ENCODE measurements at regions not wholly inside any gene's neighbourhood (a gene's known extent, or its start where the extent isn't known, plus 50 kb on each side); places are given as distances from the start of the nearest gene placed in this dataset.

DNA sequence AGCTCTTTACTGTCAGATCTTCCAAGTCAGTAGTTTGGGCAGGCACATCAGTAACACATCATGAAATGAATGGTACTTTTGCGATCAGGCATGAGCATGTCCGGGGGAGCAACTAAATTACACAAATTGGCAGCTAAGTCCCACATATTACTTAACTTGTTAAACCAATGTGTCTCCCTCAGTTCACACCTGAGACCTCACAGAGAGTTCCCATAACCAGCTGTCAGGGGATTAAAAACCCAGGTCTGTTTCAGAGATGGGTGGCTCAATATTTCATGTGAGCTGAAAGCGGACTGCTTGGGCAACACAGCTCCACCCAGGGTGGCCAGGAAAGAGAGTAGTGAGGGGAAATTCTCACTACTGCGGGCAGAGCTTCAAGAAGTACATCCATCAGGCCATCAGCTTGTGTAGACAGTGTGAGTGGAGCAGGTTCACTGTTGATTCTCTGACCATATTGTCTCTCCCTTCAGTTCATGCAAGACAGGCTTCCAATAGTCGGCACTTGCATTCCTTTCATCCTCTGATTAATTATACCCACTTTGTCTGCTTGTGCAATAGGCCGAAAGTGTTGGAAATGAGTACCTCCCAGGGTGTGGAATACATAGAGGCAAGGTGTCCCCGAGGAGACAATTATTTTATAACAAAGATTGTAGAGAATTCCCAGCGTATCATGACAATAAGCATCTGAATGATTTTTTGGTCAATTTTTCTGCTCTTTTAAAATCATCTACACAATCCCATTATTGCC, 139.9 kb downstream of the PTGER3 start:
- H3K9me3 ChIP-seq (ENCODE audit: control insufficient read depth, low read length): no peaks in the 10 kb centered on the region
- no peaks in the 10 kb centered on the region for H3K4me1 ChIP-seq (ENCODE audit: control insufficient read depth, insufficient read depth, low read length)
- no peak overlapping the region for H3K4me3 ChIP-seq (ENCODE audit: insufficient read depth, low read depth, low read length)
- 88 to 91% methylated on average over 8 of the region's 8 CpGs for WGBS, 2 experiments
- no peaks in the 10 kb centered on the region for H3K36me3 ChIP-seq (ENCODE audit: control insufficient read depth, insufficient read depth, low read length)
- H3K27ac ChIP-seq (ENCODE audit: insufficient read depth, low read depth, low read length, poor library complexity, severe bottlenecking): no peak overlapping the region
- H3K27me3 ChIP-seq (ENCODE audit: control insufficient read depth, insufficient read depth, low read length, poor library complexity, severe bottlenecking): no peaks in the 10 kb centered on the region

DNA sequence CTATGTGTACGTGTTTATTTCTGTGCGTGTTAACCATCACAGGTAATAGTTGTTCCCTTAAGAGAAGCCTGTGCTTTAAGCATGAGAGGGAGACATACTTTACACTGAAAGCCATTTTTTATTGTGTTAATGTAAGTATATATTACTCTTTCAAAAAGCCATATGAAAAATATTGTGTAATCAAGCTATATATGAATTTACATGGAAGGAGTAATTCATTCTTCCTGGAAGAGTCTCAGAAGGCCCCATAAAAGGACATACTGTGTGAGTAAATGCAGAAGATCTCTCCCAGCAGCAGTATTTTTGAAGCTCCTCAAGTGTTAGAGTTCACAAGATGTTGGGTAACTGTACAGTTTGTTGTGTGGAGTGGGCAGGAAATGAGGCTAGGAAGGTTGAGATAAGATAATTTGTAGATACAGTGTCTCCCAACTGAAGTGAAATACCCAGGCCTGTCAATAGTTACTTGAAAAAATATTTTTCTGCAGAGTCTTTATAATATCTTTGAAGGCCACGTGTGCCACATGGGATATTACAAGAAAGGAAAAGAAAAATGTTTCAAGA, 138.3 kb downstream of the PTGER3 start:
- WGBS, 2 experiments: 95 to 98% methylated on average over 3 of the region's 3 CpGs
- Histone ChIP-seq H3K36me3 (ENCODE audit: control insufficient read depth, insufficient read depth, low read length) (no peaks in the 10 kb centered on the region), H3K4me1 (ENCODE audit: control insufficient read depth, insufficient read depth, low read length) (no peaks in the 10 kb centered on the region), H3K4me3 (ENCODE audit: insufficient read depth, low read depth, low read length) (no peak overlapping the region), H3K27ac (ENCODE audit: insufficient read depth, low read depth, low read length, poor library complexity, severe bottlenecking) (no peak overlapping the region), H3K27me3 (ENCODE audit: control insufficient read depth, insufficient read depth, low read length, poor library complexity, severe bottlenecking) (no peaks in the 10 kb centered on the region), H3K9me3 (ENCODE audit: control insufficient read depth, low read length) (no peaks in the 10 kb centered on the region)

DNA sequence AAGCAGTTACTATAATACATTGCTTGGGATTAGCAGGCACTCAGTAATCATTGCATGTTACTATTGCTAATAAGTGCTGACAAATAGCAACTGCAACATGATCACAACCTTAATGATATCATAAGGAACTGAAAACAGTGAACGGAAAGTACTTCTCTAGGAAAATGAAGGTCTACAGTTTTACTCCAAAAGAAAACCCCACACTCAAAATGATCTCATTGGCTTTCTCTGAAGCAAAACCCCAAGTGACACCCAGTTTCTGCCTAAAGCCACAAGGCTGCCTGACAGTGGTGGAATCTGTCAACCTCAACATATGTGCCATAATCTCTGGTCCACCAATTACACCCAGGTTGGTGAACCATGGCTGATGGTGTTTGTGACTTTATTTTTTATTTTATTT, 137.6 kb downstream of the PTGER3 start:
- 89 to 100% methylated on average over 1 of the region's 1 CpG for WGBS, 2 experiments
- H3K9me3 ChIP-seq (ENCODE audit: control insufficient read depth, low read length): no peaks in the 10 kb centered on the region

DNA sequence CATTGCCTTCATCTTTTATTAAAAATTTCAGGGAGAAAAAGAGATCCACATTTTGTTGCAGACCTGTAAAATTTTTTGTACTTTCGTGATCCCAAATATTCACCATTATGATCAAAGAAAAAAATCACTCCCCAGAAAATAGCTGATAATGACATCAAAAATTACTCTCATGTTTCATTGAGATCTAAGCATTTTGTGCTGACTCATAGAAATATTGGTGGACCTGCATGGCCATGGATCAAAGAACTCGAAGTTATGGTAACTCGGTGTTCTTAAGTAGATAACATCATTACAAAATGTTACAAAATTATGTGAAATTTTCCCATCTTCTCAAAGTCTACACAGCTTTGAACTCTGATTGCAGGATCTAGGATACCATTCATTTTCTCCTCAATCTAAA, 135.8 kb downstream of the PTGER3 start:
- Histone ChIP-seq H3K27me3 (ENCODE audit: control insufficient read depth, insufficient read depth, low read length, poor library complexity, severe bottlenecking) (no peaks in the 10 kb centered on the region), H3K27ac (ENCODE audit: insufficient read depth, low read depth, low read length, poor library complexity, severe bottlenecking) (no peak overlapping the region), H3K36me3 (ENCODE audit: control insufficient read depth, insufficient read depth, low read length) (no peaks in the 10 kb centered on the region), H3K9me3 (ENCODE audit: control insufficient read depth, low read length) (no peaks in the 10 kb centered on the region), H3K4me1 (ENCODE audit: control insufficient read depth, insufficient read depth, low read length) (no peaks in the 10 kb centered on the region), H3K4me3 (ENCODE audit: insufficient read depth, low read depth, low read length) (no peak overlapping the region)
- 96 to 100% methylated on average over 1 to 3 of the region's 3 CpGs for WGBS, 2 experiments

More for the DNA sequence above, 137.6 kb downstream of the PTGER3 start:
- H3K36me3 ChIP-seq (ENCODE audit: control insufficient read depth, insufficient read depth, low read length): no peaks in the 10 kb centered on the region
- H3K4me3 ChIP-seq (ENCODE audit: insufficient read depth, low read depth, low read length): no peak overlapping the region
- H3K4me1 ChIP-seq (ENCODE audit: control insufficient read depth, insufficient read depth, low read length): no peaks in the 10 kb centered on the region
- H3K27me3 ChIP-seq (ENCODE audit: control insufficient read depth, insufficient read depth, low read length, poor library complexity, severe bottlenecking): no peaks in the 10 kb centered on the region
- H3K27ac ChIP-seq (ENCODE audit: insufficient read depth, low read depth, low read length, poor library complexity, severe bottlenecking): no peak overlapping the region

DNA sequence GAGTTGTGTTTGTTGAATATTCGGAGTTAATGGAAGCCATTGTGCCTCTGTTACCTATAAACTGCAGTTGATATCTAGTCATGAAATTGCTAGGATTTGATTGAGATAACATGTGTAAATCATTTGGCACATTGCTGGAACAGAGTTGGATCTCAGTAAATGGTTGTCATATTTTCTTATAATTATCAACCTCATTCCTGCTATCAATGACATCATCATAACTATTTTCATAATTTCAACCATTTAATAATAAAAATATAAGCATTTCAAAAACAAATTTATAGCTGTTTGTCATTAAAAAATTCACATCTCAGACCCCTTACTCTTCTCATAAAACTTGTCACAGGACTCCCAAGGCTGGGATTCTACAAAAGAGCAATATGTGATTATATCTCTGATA, 133.4 kb downstream of the PTGER3 start:
- Histone ChIP-seq H3K27ac (ENCODE audit: insufficient read depth, low read depth, low read length, poor library complexity, severe bottlenecking) (no peak overlapping the region), H3K36me3 (ENCODE audit: control insufficient read depth, insufficient read depth, low read length) (no peaks in the 10 kb centered on the region), H3K27me3 (ENCODE audit: control insufficient read depth, insufficient read depth, low read length, poor library complexity, severe bottlenecking) (no peaks in the 10 kb centered on the region), H3K4me3 (ENCODE audit: insufficient read depth, low read depth, low read length) (no peak overlapping the region), H3K9me3 (ENCODE audit: control insufficient read depth, low read length) (no peaks in the 10 kb centered on the region), H3K4me1 (ENCODE audit: control insufficient read depth, insufficient read depth, low read length) (no peaks in the 10 kb centered on the region)
- 95 to 96% methylated on average over 1 of the region's 1 CpG for WGBS, 2 experiments

DNA sequence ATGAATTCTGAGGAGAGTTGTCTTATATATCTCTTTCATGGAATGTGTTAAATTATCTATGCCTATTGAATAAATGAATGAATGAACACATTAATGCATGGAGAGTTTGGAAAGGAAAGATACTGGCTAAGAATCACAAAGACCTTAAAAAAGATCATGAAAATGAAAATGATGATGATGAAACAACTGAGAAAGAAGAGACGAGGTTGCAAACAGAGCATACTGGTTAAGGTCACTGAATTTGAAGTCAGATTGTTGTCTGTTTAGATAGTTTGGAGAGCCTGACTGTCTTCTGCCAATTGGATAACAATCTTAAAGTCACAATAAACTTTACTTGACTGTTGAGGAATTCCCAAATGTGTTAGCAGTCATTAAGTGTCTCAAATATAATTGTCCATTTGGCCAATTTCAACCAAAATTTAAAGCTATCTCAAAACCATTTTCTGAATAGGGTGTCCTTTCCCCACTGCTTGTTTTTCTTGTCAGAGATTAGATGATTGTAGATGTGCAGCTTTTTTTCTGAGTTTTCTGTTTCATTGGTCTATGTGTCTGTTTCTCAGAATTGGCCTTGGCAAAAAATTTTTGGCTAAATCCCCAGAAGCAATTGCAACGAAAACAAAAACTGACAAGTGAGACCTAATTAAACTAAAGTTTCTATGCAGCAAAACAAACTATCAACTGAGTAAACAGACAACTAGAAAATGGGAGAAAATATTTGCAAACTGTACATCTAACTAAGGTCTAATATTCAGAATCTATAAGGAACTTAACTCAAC, 132.2 kb downstream of the PTGER3 start:
- no peaks in the 10 kb centered on the region for H3K36me3 ChIP-seq (ENCODE audit: control insufficient read depth, insufficient read depth, low read length)
- 79 to 85% methylated on average over 2 of the region's 2 CpGs for whole genome bisulfite sequencing, 2 experiments
- no peak overlapping the region for H3K27ac ChIP-seq (ENCODE audit: insufficient read depth, low read depth, low read length, poor library complexity, severe bottlenecking)
- no peaks in the 10 kb centered on the region for H3K4me1 ChIP-seq (ENCODE audit: control insufficient read depth, insufficient read depth, low read length)
- no peak overlapping the region for H3K4me3 ChIP-seq (ENCODE audit: insufficient read depth, low read depth, low read length)
- H3K27me3 ChIP-seq (ENCODE audit: control insufficient read depth, insufficient read depth, low read length, poor library complexity, severe bottlenecking): no peaks in the 10 kb centered on the region
- peaks cover under 1% of the 10 kb centered on the region for H3K9me3 ChIP-seq (ENCODE audit: control insufficient read depth, low read length)

DNA sequence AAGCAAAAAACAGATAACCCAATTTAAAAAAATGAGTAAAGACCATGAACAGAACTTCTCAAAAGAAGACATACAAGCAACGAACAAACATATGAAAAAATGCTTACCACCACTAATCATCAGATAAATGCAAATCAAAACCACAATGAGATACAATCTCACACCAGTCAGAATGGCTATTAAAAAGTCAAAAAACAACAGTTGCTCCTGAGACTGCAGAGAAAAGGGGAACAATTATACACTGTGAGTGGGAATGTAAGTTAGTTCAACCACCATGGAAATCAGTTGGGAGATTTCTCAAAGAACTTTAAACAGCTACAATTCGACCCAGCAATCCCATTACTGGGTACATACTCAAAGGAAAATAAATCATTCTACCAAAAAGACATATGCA, 131.6 kb downstream of the PTGER3 start:
- Histone ChIP-seq H3K9me3 (ENCODE audit: control insufficient read depth, low read length) (peaks cover 2% of the 10 kb centered on the region), H3K4me3 (ENCODE audit: insufficient read depth, low read depth, low read length) (no peak overlapping the region), H3K4me1 (ENCODE audit: control insufficient read depth, insufficient read depth, low read length) (no peaks in the 10 kb centered on the region), H3K36me3 (ENCODE audit: control insufficient read depth, insufficient read depth, low read length) (no peaks in the 10 kb centered on the region), H3K27ac (ENCODE audit: insufficient read depth, low read depth, low read length, poor library complexity, severe bottlenecking) (no peak overlapping the region), H3K27me3 (ENCODE audit: control insufficient read depth, insufficient read depth, low read length, poor library complexity, severe bottlenecking) (no peaks in the 10 kb centered on the region)
- 72 to 81% methylated on average over 2 of the region's 2 CpGs for WGBS, 2 experiments

DNA sequence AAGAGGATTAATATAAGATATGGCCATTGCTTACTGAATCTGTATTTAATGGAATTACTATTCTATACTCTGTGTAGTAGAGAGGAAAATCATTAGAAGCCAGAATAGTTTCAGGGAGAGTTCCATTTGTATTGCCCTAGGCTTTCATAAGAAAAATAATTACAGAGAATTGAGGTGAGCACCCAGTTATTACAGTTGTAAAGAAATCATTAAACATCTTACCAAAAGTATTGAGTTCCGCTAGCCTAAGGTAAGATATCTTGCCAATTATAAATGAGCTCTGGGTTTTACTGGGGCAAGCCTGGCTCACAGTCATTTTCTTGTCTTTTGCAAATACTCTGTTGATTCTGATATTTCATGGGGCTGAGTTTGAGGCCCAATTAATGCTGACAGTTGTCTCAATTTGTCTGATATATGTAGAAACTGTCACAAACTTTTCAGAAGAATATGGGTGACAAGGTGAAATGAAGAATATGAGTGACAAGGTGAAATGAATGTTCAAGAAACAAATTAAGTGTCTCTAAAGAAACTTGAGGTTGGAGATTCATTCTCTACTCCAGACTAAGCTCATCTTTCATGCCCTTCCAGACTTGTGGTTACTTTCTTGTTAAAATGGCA, 127.8 kb downstream of the PTGER3 start:
- Histone ChIP-seq H3K9me3 (ENCODE audit: control insufficient read depth, low read length) (peaks cover 2% of the 10 kb centered on the region), H3K36me3 (ENCODE audit: control insufficient read depth, insufficient read depth, low read length) (no peaks in the 10 kb centered on the region), H3K27me3 (ENCODE audit: control insufficient read depth, insufficient read depth, low read length, poor library complexity, severe bottlenecking) (no peaks in the 10 kb centered on the region), H3K27ac (ENCODE audit: insufficient read depth, low read depth, low read length, poor library complexity, severe bottlenecking) (no peak overlapping the region), H3K4me1 (ENCODE audit: control insufficient read depth, insufficient read depth, low read length) (no peaks in the 10 kb centered on the region), H3K4me3 (ENCODE audit: insufficient read depth, low read depth, low read length) (no peak overlapping the region)
- WGBS, 2 experiments: 89 to 100% methylated on average over 1 of the region's 1 CpG

Measured in ectodermal cell (in vitro differentiated cells).